Type B pancreatic cell (in vitro differentiated cells): ENCODE measurements at regions not wholly inside any gene's neighbourhood (a gene's known extent, or its start where the extent isn't known, plus 50 kb on each side); places are given as distances from the start of the nearest gene placed in this dataset.
"Not testable (repeated sequence)": the region's sequence is repeated elsewhere in the genome, so short reads cannot be mapped to it uniquely, and the experiment has no call there.

Experiments
- DNase-seq: peaks from one replicate; pipeline ENCODE4 v3.0.0; 2021; ENCODE audit warnings: mixed read lengths; ENCODE audit not compliant: unreplicated experiment; ENCODE audit errors: extremely low spot score
- H3K27ac Mint-ChIP-seq: 2 replicates; pipeline ENCODE4 v1.8.0; 2021; ENCODE audit warnings: mild to moderate bottlenecking, mixed read lengths
- H3K27me3 Mint-ChIP-seq: 2 replicates; pipeline ENCODE4 v1.8.0; 2021; ENCODE audit warnings: mixed read lengths
- H3K36me3 Mint-ChIP-seq: 2 replicates; pipeline ENCODE4 v1.8.0; 2021; ENCODE audit warnings: mixed read lengths
- H3K4me1 Mint-ChIP-seq: one replicate; pipeline ENCODE4 v1.8.0; 2021; ENCODE audit warnings: mixed read lengths; ENCODE audit not compliant: unreplicated experiment
- H3K4me3 Mint-ChIP-seq: 2 replicates; pipeline ENCODE4 v1.8.0; 2021; ENCODE audit warnings: mild to moderate bottlenecking, mixed read lengths
- H3K9me3 Mint-ChIP-seq: 2 replicates; pipeline ENCODE4 v1.8.0; 2021; ENCODE audit warnings: mixed read lengths
- TF ChIP-seq, protein P1 (sequence below): fragments of 200-600 bp; sonication (generic); conservative IDR thresholded peaks from 2 replicates; pipeline ENCODE4 v1.5.0; 2021; ENCODE audit warnings: antibody characterized with exemption, mild to moderate bottlenecking

DNA sequence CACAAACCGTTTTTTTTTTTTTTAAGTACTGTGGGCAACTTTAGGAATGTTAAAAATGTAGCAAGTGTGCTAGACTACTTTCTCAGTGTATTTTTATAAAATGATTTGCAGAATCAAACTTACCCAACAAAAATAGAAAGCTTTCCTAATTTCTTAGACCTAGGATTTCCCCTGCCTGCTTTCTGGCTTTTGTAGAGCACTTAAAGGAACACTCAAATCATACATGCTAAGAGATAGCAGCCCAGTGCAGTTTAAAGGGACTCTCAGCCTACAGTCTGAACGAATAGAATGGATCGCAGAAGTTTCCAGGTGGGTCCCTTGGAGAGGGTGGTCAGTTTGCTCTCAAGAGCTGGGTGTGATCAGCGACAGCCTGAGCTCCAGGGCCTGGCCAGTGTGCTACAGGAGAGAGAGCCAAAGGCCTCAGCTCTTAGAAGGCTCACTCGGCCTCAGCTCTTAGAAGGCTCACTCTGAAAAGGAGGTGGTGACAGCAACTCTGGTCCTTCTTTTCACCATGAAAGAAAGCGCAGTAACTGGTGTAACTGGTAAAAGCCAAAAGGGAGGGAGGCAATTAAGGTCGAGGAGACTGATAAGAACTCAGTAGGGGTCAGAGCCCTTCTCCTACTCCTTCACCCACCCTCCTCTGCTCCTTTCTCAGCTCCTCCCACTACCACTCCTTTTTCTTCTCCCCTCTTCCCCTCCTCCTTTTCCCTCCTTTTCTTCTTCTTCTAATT lies 142.4 kb downstream of the ZFP64 start:
- Mint-ChIP-seq H3K9me3 (no peaks in the 10 kb centered on the region), H3K27ac (no peak overlapping the region), H3K36me3 (no peaks in the 10 kb centered on the region), H3K4me1 (peaks cover 16% of the 10 kb centered on the region), H3K27me3 (peaks cover 11% of the 10 kb centered on the region), H3K4me3 (no peak overlapping the region)
- DNase-seq = no peak
- TF ChIP-seq, protein P1, sequence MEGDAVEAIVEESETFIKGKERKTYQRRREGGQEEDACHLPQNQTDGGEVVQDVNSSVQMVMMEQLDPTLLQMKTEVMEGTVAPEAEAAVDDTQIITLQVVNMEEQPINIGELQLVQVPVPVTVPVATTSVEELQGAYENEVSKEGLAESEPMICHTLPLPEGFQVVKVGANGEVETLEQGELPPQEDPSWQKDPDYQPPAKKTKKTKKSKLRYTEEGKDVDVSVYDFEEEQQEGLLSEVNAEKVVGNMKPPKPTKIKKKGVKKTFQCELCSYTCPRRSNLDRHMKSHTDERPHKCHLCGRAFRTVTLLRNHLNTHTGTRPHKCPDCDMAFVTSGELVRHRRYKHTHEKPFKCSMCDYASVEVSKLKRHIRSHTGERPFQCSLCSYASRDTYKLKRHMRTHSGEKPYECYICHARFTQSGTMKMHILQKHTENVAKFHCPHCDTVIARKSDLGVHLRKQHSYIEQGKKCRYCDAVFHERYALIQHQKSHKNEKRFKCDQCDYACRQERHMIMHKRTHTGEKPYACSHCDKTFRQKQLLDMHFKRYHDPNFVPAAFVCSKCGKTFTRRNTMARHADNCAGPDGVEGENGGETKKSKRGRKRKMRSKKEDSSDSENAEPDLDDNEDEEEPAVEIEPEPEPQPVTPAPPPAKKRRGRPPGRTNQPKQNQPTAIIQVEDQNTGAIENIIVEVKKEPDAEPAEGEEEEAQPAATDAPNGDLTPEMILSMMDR = no peak

DNA sequence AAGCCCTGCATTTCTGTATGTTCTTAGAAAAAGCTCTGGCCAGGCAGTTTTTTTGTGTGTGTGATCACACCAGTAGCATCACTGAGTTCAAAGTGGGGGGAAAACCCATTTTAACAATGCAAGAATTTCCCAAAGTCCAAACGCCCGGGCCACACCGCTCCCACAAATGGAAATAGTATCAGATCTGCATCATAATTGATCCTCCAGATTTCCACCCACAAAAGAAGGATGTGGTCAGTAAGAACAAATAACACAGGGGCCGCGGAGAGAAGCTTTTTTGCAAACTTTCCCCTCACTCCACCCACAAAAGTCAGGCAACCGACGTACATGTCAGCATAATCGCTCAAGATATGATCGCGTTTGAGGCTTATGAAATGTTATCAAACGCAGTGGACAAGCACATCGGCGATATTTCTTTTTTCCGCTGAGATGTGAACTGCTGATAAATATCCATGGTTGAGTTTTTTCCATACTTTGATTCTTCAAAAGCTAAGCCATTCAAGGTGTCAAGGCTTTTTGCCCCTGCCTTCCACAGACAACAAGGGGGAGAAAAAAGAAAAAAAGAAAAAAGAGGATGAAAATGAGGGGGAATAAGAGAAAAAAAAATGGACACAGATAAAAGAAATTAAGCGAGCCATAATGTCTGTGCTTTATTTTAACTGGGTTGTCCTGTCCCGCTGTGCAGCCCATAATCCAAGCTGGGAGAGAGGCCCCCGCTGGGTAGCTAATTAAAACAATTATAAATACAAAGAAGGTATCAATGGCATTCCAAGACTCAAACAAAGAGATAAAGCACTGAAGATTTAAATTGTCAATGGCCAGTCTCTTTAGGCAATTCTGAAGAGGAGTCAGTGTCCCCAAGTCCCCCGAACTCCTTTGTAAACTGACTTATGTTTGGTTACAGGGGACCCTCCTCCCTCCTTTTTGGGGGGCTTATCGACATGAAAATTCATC lies 143.5 kb downstream of the ZFP64 start:
- peak overlapping the region; percentile 37 for H3K4me3 Mint-ChIP-seq
- no peaks in the 10 kb centered on the region for H3K9me3 Mint-ChIP-seq
- H3K4me1 Mint-ChIP-seq = peaks cover 16% of the 10 kb centered on the region
- TF ChIP-seq, protein P1 = no peak
- DNase-seq = no peak
- H3K27me3 Mint-ChIP-seq = peaks cover 11% of the 10 kb centered on the region
- no peak overlapping the region for H3K27ac Mint-ChIP-seq
- H3K36me3 Mint-ChIP-seq = no peaks in the 10 kb centered on the region

DNA sequence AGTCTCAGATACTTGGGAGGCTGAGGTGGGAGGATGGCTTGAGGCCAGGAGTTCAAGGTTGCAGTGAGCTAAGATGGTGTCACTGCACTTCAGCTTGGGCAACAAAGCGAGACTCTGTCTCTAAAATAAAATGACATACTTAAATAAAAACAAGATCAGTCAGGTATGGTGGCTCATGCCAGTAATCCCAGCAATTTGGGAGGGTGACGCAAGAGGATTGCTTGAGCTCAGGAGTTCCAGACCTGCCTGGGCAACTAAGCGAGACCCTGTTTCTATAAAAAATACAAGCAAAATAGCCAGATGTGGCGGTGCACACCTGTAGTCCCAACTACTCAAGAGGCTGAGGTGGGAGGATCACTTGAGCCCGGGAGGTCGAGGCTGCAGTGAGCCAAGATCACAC lies 149.6 kb downstream of the ZFP64 start:
- Mint-ChIP-seq H3K27me3 (no peaks in the 10 kb centered on the region), H3K27ac (no peak overlapping the region), H3K9me3 (peaks cover 4% of the 10 kb centered on the region), H3K36me3 (no peaks in the 10 kb centered on the region), H3K4me3 (no peak overlapping the region), H3K4me1 (peaks cover 17% of the 10 kb centered on the region)
- TF ChIP-seq, protein P1 = no peak
- DNase-seq = no peak

DNA sequence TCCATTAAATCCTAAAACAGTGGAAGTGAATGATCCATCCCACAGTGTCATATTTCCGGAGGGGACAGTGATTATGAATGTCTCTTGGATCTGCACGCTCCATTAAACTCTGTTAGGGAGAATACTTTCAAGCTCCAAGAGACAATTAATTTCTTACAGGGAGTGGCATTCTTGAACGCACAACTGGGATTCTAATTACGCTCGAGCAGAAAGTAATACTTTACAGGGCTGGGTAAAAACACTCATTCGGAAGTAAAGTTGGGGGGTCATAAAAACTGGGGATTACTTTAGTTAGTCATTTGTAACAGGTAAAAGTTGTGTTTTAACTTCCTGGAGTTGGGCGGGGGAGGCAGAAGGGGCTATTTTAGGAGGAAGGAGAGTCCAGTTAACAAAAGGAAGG lies 151.8 kb downstream of the ZFP64 start:
- DNase-seq = no peak
- peaks cover 17% of the 10 kb centered on the region for H3K4me1 Mint-ChIP-seq
- peaks cover 4% of the 10 kb centered on the region for H3K9me3 Mint-ChIP-seq
- H3K27me3 Mint-ChIP-seq = no peaks in the 10 kb centered on the region
- H3K4me3 Mint-ChIP-seq = peak overlapping the region; percentile 4
- H3K27ac Mint-ChIP-seq = peak overlapping the region; percentile 18
- H3K36me3 Mint-ChIP-seq = no peaks in the 10 kb centered on the region
- TF ChIP-seq, protein P1 = no peak

GRCh38 chr20:52038632-52039031 lies 152.9 kb downstream of the ZFP64 start:
- H3K36me3 Mint-ChIP-seq, H3K4me3 Mint-ChIP-seq, H3K9me3 Mint-ChIP-seq, DNase-seq, H3K27ac Mint-ChIP-seq, H3K27me3 Mint-ChIP-seq: not testable (repeated sequence)
- peaks cover 17% of the 10 kb centered on the region for H3K4me1 Mint-ChIP-seq

- no peak overlapping the region for H3K27ac Mint-ChIP-seq
- H3K36me3 Mint-ChIP-seq = no peaks in the 10 kb centered on the region
- peaks cover 26% of the 10 kb centered on the region for H3K4me1 Mint-ChIP-seq
- no peak for DNase-seq
- no peaks in the 10 kb centered on the region for H3K27me3 Mint-ChIP-seq
- peaks cover 4% of the 10 kb centered on the region for H3K9me3 Mint-ChIP-seq
- H3K4me3 Mint-ChIP-seq = no peak overlapping the region
- TF ChIP-seq, protein P1 = no peak
Observed at GRCh38 chr20:52037370-52037769, 154.2 kb downstream of the ZFP64 start.
